ENCODE measurements at regions not wholly inside any gene's neighbourhood (a gene's known extent, or its start where the extent isn't known, plus 50 kb on each side); places are given as distances from the start of the nearest gene placed in this dataset.
A peak's percentile ranks its signal among the peaks of the same experiment; 100 is the strongest.
"Not testable (repeated sequence)": the region's sequence is repeated elsewhere in the genome, so short reads cannot be mapped to it uniquely, and the experiment has no call there.

GRCh38 chr1:102529446-102529845, 532.7 kb upstream of the OLFM3 start:
- TF ChIP-seq CTCF (IDR thresholded peaks at IDR 0.05), result no peak
- no peak for DNase-seq
- H3K4me1 Mint-ChIP-seq, result no peaks in the 10 kb centered on the region
- no peaks in the 10 kb centered on the region for H3K27me3 Mint-ChIP-seq (ENCODE audit: low read depth, poor library complexity)
- no peak overlapping the region for H3K4me3 Mint-ChIP-seq
- H3K27ac Mint-ChIP-seq, result no peak overlapping the region
- H3K9me3 Mint-ChIP-seq, result no peaks in the 10 kb centered on the region
- H3K36me3 Mint-ChIP-seq (ENCODE audit: low read depth), result no peaks in the 10 kb centered on the region

- Mint-ChIP-seq H3K27me3 (ENCODE audit: low read depth, poor library complexity) (no peaks in the 10 kb centered on the region), H3K4me1 (peaks cover 6% of the 10 kb centered on the region), H3K4me3 (no peak overlapping the region), H3K36me3 (ENCODE audit: low read depth) (peaks cover 8% of the 10 kb centered on the region), H3K27ac (no peak overlapping the region), H3K9me3 (peaks cover 21% of the 10 kb centered on the region)
- TF ChIP-seq CTCF (IDR thresholded peaks at IDR 0.05), result no peak
- no peak for DNase-seq
These were observed 504.0 kb upstream of the OLFM3 start for GRCh38 chr1:102500758-102501157.

DNA sequence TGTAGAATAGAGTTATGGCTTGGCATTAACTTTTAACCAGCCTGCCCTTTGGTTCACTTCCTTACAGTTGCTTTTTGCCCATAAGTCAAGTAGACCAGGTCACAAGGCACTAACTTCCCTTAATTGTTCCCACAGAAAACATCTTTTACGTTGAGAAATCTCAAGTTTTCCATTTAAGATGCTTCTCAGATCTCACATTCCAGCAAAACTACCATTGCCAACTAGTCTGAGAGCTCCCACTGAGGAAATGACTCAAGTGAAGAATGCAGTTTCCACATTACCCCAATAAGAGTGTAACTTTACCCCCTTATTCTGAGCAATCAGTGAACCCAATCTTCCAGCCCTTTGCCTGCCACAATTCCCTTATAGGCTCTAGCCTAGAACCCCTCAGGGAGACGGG, 502.2 kb upstream of the OLFM3 start:
- no peak for DNase-seq
- H3K36me3 Mint-ChIP-seq (ENCODE audit: low read depth), result peaks cover 8% of the 10 kb centered on the region
- no peak overlapping the region for H3K27ac Mint-ChIP-seq
- peaks cover 31% of the 10 kb centered on the region for H3K9me3 Mint-ChIP-seq
- TF ChIP-seq CTCF (IDR thresholded peaks at IDR 0.05), result no peak
- peaks cover 6% of the 10 kb centered on the region for H3K4me1 Mint-ChIP-seq
- H3K4me3 Mint-ChIP-seq, result no peak overlapping the region
- H3K27me3 Mint-ChIP-seq (ENCODE audit: low read depth, poor library complexity), result no peaks in the 10 kb centered on the region

DNA sequence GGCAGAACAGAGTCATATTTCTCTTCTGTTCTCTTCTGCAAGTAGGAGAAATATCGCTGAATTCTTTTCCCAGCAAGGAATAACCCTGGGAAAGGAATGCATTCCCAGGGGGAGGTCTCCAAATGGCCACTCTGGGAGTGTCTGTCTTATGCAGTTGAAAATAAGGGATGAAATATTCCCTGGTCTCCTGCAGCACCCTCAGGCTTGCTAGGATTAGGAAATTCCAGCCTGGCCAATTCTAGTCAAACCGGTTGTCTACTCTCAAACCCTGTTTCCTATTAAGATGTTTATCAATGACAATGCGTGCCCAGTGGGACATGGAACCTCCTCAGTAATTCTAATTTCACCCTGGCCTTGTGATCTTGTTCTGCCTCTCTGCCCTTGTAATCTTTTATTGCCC, 501.1 kb upstream of the OLFM3 start:
- H3K4me3 Mint-ChIP-seq; H3K27me3 Mint-ChIP-seq (ENCODE audit: low read depth, poor library complexity); H3K4me1 Mint-ChIP-seq; H3K27ac Mint-ChIP-seq; H3K36me3 Mint-ChIP-seq (ENCODE audit: low read depth): not testable (repeated sequence)
- peaks cover 34% of the 10 kb centered on the region for H3K9me3 Mint-ChIP-seq
- DNase-seq, result peak; percentile 45

- Mint-ChIP-seq H3K27ac (no peak overlapping the region), H3K4me1 (no peaks in the 10 kb centered on the region), H3K27me3 (ENCODE audit: low read depth, poor library complexity) (no peaks in the 10 kb centered on the region), H3K4me3 (no peak overlapping the region), H3K9me3 (no peaks in the 10 kb centered on the region), H3K36me3 (ENCODE audit: low read depth) (no peaks in the 10 kb centered on the region)
- no peak for TF ChIP-seq CTCF (IDR thresholded peaks at IDR 0.05)
- DNase-seq, result no peak
These were observed 475.8 kb upstream of the OLFM3 start for GRCh38 chr1:102472520-102472919.

DNA sequence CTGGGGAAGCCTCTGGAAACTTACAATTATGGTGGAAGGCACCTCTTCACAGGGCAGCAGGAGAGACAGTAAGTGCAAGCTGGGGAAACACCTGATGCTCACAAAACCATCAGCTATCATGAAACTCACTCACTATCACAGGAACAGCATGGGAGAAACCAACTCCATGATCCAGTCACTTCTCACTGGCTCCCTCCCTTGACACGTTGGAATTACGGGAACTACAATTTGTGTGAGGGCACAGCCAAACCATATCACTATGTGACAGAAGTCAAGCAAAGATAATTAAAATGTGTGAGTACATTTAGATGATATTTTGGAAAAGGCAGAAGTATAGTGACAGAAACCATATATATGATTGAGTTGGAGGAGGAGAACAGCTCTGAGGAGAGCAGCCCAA, 474.0 kb upstream of the OLFM3 start:
- TF ChIP-seq CTCF (IDR thresholded peaks at IDR 0.05), result no peak

More for the DNA sequence above, 474.0 kb upstream of the OLFM3 start:
- Mint-ChIP-seq H3K36me3 (ENCODE audit: low read depth) (no peaks in the 10 kb centered on the region), H3K9me3 (no peaks in the 10 kb centered on the region), H3K4me1 (no peaks in the 10 kb centered on the region), H3K27ac (no peak overlapping the region), H3K4me3 (no peak overlapping the region), H3K27me3 (ENCODE audit: low read depth, poor library complexity) (no peaks in the 10 kb centered on the region)
- DNase-seq, result no peak

Data from nephron progenitor cell (in vitro differentiated cells).